Spinal cord (tissue), 9 donors: ENCODE measurements at regions not wholly inside any gene's neighbourhood (a gene's known extent, or its start where the extent isn't known, plus 50 kb on each side); places are given as distances from the start of the nearest gene placed in this dataset.

Experiments used
- DNase-seq, 6 donors: peaks; one replicate each; pipeline versions ENCODE4 v3.0.0 to v3.0.0-alpha.2; 2013 to 2015; ENCODE audit warnings: low spot score in 6 of 6, low read depth in 4 of 6
- H3K27ac ChIP-seq: one replicate; pipeline ENCODE4 v1.5.1; 2013; ENCODE audit warnings: low read depth, low read length, control low read depth
- H3K27me3 ChIP-seq: one replicate; pipeline ENCODE4 v1.6.1; 2013; ENCODE audit warnings: low read length; ENCODE audit not compliant: control insufficient read depth, insufficient read depth
- H3K36me3 ChIP-seq: one replicate; pipeline ENCODE4 v1.6.1; 2013; ENCODE audit warnings: low read length; ENCODE audit not compliant: control insufficient read depth, insufficient read depth
- H3K4me1 ChIP-seq: one replicate; pipeline ENCODE4 v1.6.1; 2013; ENCODE audit warnings: low read length; ENCODE audit not compliant: control insufficient read depth, insufficient read depth
- H3K4me3 ChIP-seq: one replicate; pipeline ENCODE4 v1.5.1; 2013; ENCODE audit warnings: low read depth, low read length, control low read depth
- H3K9me3 ChIP-seq: one replicate; pipeline ENCODE4 v1.6.1; 2013; ENCODE audit warnings: low read length; ENCODE audit not compliant: control insufficient read depth, insufficient read depth
- WGBS: methylation state at CpG from one replicate; pipeline ENCODE4 v1.1.5; 2013; ENCODE audit warnings: missing lambda C conversion rate; ENCODE audit not compliant: insufficient coverage; 5-methylcytosine and 5-hydroxymethylcytosine counted together
- donor health status: healthy.

- DNase-seq = peak in 2 of 6 donors; percentile 18 to 53
- no peaks in the 10 kb centered on the region for H3K27me3 ChIP-seq
- H3K27ac ChIP-seq = no peak overlapping the region
- H3K4me3 ChIP-seq = no peak overlapping the region
- H3K9me3 ChIP-seq = no peaks in the 10 kb centered on the region
- H3K36me3 ChIP-seq = no peaks in the 10 kb centered on the region
- no CpG with 5 or more reads among the region's 3 CpGs for WGBS
- H3K4me1 ChIP-seq = peaks cover 2% of the 10 kb centered on the region
Observed at GRCh38 chr18:60862988-60863387, 470.2 kb upstream of the CDH20 start.

- H3K4me1 ChIP-seq = peaks cover 2% of the 10 kb centered on the region
- whole genome bisulfite sequencing = no CpG with 5 or more reads among the region's 2 CpGs
- no peak overlapping the region for H3K27ac ChIP-seq
- no peaks in the 10 kb centered on the region for H3K9me3 ChIP-seq
- DNase-seq = no peak
- no peaks in the 10 kb centered on the region for H3K27me3 ChIP-seq
- H3K36me3 ChIP-seq = no peaks in the 10 kb centered on the region
- H3K4me3 ChIP-seq = no peak overlapping the region
Observed at GRCh38 chr18:60865801-60866200, 467.4 kb upstream of the CDH20 start.

GRCh38 chr18:60870261-60871153 is 462.7 kb upstream of the CDH20 start:
- no peaks in the 10 kb centered on the region for H3K9me3 ChIP-seq
- no peak for DNase-seq
- no CpG with 5 or more reads among the region's 2 CpGs for WGBS
- no peaks in the 10 kb centered on the region for H3K4me1 ChIP-seq
- H3K36me3 ChIP-seq = no peaks in the 10 kb centered on the region
- H3K27me3 ChIP-seq = no peaks in the 10 kb centered on the region
- H3K27ac ChIP-seq = no peak overlapping the region
- H3K4me3 ChIP-seq = no peak overlapping the region

- no peaks in the 10 kb centered on the region for H3K4me1 ChIP-seq
Observed at GRCh38 chr18:60872434-60872833, 460.8 kb upstream of the CDH20 start.

GRCh38 chr18:60873708-60874107 is 459.5 kb upstream of the CDH20 start:
- Histone ChIP-seq H3K27me3 (no peaks in the 10 kb centered on the region), H3K36me3 (no peaks in the 10 kb centered on the region), H3K9me3 (no peaks in the 10 kb centered on the region), H3K4me3 (no peak overlapping the region), H3K27ac (no peak overlapping the region), H3K4me1 (no peaks in the 10 kb centered on the region)
- DNase-seq = peak in 2 of 6 donors; percentile 20 to 61

More at GRCh38 chr18:60872434-60872833, 460.8 kb upstream of the CDH20 start:
- Histone ChIP-seq H3K9me3 (no peaks in the 10 kb centered on the region), H3K27ac (no peak overlapping the region), H3K27me3 (no peaks in the 10 kb centered on the region), H3K36me3 (no peaks in the 10 kb centered on the region), H3K4me3 (no peak overlapping the region)
- WGBS = no CpG with 5 or more reads among the region's 3 CpGs
- no peak for DNase-seq

- no peaks in the 10 kb centered on the region for H3K36me3 ChIP-seq
Observed at GRCh38 chr18:60875957-60876507, 457.2 kb upstream of the CDH20 start.

GRCh38 chr18:60880184-60880583 is 453.0 kb upstream of the CDH20 start:
- H3K9me3 ChIP-seq = no peaks in the 10 kb centered on the region
- H3K4me3 ChIP-seq = no peak overlapping the region
- no peak for DNase-seq
- no peaks in the 10 kb centered on the region for H3K27me3 ChIP-seq
- no CpG with 5 or more reads among the region's 2 CpGs for WGBS
- H3K36me3 ChIP-seq = no peaks in the 10 kb centered on the region
- H3K4me1 ChIP-seq = no peaks in the 10 kb centered on the region
- no peak overlapping the region for H3K27ac ChIP-seq

More at GRCh38 chr18:60875957-60876507, 457.2 kb upstream of the CDH20 start:
- Histone ChIP-seq H3K27me3 (no peaks in the 10 kb centered on the region), H3K9me3 (no peaks in the 10 kb centered on the region), H3K4me3 (no peak overlapping the region), H3K4me1 (no peaks in the 10 kb centered on the region), H3K27ac (no peak overlapping the region)
- DNase-seq = peak in 1 of 6 donors; percentile 53
- WGBS = 54% methylated on average over 2 of the region's 6 CpGs

- Histone ChIP-seq H3K4me1 (no peaks in the 10 kb centered on the region), H3K27ac (no peak overlapping the region), H3K27me3 (no peaks in the 10 kb centered on the region), H3K9me3 (no peaks in the 10 kb centered on the region), H3K4me3 (no peak overlapping the region), H3K36me3 (no peaks in the 10 kb centered on the region)
- no CpG with 5 or more reads among the region's 2 CpGs for WGBS
- no peak for DNase-seq
Observed at GRCh38 chr18:60883587-60883986, 449.6 kb upstream of the CDH20 start.

- Histone ChIP-seq H3K4me1 (no peaks in the 10 kb centered on the region), H3K4me3 (no peak overlapping the region), H3K27me3 (no peaks in the 10 kb centered on the region), H3K36me3 (no peaks in the 10 kb centered on the region), H3K27ac (no peak overlapping the region), H3K9me3 (no peaks in the 10 kb centered on the region)
- WGBS = 90% methylated on average over 2 of the region's 6 CpGs
- peak in 1 of 6 donors; percentile 63 for DNase-seq
Observed at GRCh38 chr18:60888071-60888624, 445.1 kb upstream of the CDH20 start.
